Epithelial cell of esophagus (primary cell): ENCODE measurements at regions not wholly inside any gene's neighbourhood (a gene's known extent, or its start where the extent isn't known, plus 50 kb on each side); places are given as distances from the start of the nearest gene placed in this dataset.

ENCODE experiments used
- DNase-seq: peaks from one replicate; pipeline ENCODE4 v3.0.0; 2010; ENCODE audit warnings: low read depth
- H3K4me3 ChIP-seq: 2 replicates; pipeline ENCODE4 v1.5.1; 2011; ENCODE audit warnings: mild to moderate bottlenecking, low read length, control low read depth
- TF ChIP-seq, protein P1 (sequence below): IDR thresholded peaks from 2 replicates; pipeline ENCODE4 v1.5.1; 2011; ENCODE audit warnings: low read depth, mild to moderate bottlenecking, low read length, control low read depth, inconsistent platforms; ENCODE audit not compliant: insufficient read depth; ENCODE audit errors: missing control alignments

DNA sequence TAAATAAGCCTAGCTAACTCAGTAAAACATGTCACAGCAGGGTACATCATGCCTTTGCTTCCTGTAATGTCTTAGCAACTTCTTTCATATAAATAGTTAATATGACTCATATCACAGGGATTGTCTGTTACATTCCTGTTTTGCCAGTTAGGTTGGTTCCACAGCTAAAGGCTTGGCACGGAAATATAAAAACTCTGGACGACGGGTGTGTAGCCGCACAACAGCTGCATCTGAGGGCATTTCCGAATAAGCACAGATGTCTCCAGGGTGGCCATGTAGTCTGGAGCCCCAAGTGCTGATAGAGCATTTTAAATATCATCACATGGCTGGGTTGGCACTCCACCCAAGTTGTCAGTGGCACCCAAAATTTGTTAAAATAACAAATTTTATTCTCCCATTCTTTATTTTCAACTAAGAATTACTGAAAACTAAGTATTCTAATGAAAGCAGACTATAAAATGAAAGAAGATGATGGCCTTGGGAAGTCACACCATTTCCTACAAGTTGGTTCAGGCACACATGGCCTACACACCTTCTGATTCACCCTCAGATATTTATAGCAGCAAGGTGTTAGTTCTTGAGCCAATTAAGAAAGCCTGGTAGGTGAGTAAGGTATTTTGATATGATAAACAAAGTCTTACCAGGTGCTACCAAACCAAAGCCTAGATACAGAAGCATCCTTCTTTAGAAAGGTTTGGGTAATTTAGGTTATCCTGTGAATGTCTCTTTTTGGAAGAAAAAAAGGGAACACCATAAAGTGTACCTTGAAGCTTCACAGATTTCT, 61.8 kb upstream of the STK17B start:
- peak; percentile 97 for DNase-seq
- H3K4me3 ChIP-seq, result no peak overlapping the region
- TF ChIP-seq, protein P1, sequence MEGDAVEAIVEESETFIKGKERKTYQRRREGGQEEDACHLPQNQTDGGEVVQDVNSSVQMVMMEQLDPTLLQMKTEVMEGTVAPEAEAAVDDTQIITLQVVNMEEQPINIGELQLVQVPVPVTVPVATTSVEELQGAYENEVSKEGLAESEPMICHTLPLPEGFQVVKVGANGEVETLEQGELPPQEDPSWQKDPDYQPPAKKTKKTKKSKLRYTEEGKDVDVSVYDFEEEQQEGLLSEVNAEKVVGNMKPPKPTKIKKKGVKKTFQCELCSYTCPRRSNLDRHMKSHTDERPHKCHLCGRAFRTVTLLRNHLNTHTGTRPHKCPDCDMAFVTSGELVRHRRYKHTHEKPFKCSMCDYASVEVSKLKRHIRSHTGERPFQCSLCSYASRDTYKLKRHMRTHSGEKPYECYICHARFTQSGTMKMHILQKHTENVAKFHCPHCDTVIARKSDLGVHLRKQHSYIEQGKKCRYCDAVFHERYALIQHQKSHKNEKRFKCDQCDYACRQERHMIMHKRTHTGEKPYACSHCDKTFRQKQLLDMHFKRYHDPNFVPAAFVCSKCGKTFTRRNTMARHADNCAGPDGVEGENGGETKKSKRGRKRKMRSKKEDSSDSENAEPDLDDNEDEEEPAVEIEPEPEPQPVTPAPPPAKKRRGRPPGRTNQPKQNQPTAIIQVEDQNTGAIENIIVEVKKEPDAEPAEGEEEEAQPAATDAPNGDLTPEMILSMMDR, result no peak

- no peak overlapping the region for H3K4me3 ChIP-seq
- peak; percentile 25 for DNase-seq
- TF ChIP-seq, protein P1, result no peak
Measured at GRCh38 chr2:196233805-196234475, 62.6 kb upstream of the STK17B start.

- H3K4me3 ChIP-seq, result no peak overlapping the region
- DNase-seq, result peak; percentile 63
- TF ChIP-seq, protein P1, result no peak
Measured at GRCh38 chr2:196234672-196235071, 63.3 kb upstream of the STK17B start.

DNA sequence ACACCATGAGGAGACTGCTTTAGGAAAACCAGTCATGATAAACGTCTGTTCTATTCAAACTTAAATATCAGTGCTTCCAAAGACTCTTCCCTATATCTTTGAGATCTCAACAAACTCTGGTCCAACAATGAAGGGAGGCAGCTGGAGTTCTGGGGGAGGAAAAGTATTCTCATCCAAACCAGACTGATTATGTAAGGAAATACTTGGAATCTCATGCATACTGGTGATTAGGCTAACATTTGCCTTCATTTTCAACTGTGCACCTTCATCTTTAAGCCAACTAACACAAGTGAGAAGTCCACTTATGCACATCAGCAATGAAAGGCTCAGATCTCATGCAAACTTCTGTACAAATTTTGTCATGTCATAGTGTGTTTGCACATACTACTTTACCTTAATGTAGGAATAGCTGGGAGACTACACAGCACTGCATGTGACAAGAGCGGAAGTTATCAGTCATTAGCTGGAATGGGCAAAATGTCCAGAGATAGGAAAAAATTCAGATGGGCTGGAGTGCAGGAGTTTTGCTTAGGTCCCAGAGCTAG, 67.5 kb upstream of the STK17B start:
- H3K4me3 ChIP-seq, result no peak overlapping the region
- DNase-seq, result no peak
- TF ChIP-seq, protein P1, result no peak

GRCh38 chr2:196239622-196240587, 68.5 kb upstream of the STK17B start:
- TF ChIP-seq, protein P1, result peak; percentile 42
- peak; percentile 95 for DNase-seq
- H3K4me3 ChIP-seq, result no peak overlapping the region

GRCh38 chr2:196241175-196241574, 69.8 kb upstream of the STK17B start:
- no peak overlapping the region for H3K4me3 ChIP-seq
- no peak for DNase-seq
- TF ChIP-seq, protein P1, result no peak
